Duodenal mucosa (tissue), 2 donors: ENCODE measurements at regions not wholly inside any gene's neighbourhood (a gene's known extent, or its start where the extent isn't known, plus 50 kb on each side); places are given as distances from the start of the nearest gene placed in this dataset.

Source experiments
- H3K27ac ChIP-seq: one replicate; pipeline ENCODE4 v1.7.0; 2013; ENCODE audit warnings: low read depth, low read length
- H3K27me3 ChIP-seq, 2 donors: one replicate each; pipeline ENCODE4 v1.7.0; 2013; ENCODE audit warnings: low read length in 2 of 2, control low read depth in 1 of 2; ENCODE audit not compliant: insufficient read depth in 2 of 2, control insufficient read depth in 1 of 2
- H3K36me3 ChIP-seq, 2 donors: one replicate each; pipeline ENCODE4 v1.7.0; 2013; ENCODE audit warnings: low read length in 2 of 2, control low read depth in 1 of 2; ENCODE audit not compliant: insufficient read depth in 2 of 2, control insufficient read depth in 1 of 2
- H3K4me1 ChIP-seq, 2 donors: one replicate each; pipeline ENCODE4 v1.7.0; 2013; ENCODE audit warnings: low read length in 2 of 2, control low read depth in 1 of 2; ENCODE audit not compliant: insufficient read depth in 2 of 2, control insufficient read depth in 1 of 2
- H3K4me3 ChIP-seq, 2 donors: one replicate each; pipeline ENCODE4 v1.7.0; 2013; ENCODE audit warnings: low read length in 2 of 2, low read depth in 1 of 2
- H3K9ac ChIP-seq, 2 donors: one replicate each; pipeline ENCODE4 v1.7.0; 2013; ENCODE audit warnings: low read length in 2 of 2, low read depth in 1 of 2
- H3K9me3 ChIP-seq, 2 donors: one replicate each; pipeline ENCODE4 v1.7.0; 2013; ENCODE audit warnings: low read length in 2 of 2, control low read depth in 1 of 2; ENCODE audit not compliant: control insufficient read depth in 1 of 2

- Histone ChIP-seq H3K27me3 (peaks cover 0 to 2% of the 10 kb centered on the region in 2 donors), H3K9me3 (no peaks in the 10 kb centered on the region), H3K4me1 (no peaks in the 10 kb centered on the region), H3K27ac (no peak overlapping the region), H3K4me3 (no peak overlapping the region), H3K36me3 (no peaks in the 10 kb centered on the region), H3K9ac (no peak overlapping the region)
Observed at GRCh38 chr20:56689318-56689717, 60.2 kb downstream of the TFAP2C start.

DNA sequence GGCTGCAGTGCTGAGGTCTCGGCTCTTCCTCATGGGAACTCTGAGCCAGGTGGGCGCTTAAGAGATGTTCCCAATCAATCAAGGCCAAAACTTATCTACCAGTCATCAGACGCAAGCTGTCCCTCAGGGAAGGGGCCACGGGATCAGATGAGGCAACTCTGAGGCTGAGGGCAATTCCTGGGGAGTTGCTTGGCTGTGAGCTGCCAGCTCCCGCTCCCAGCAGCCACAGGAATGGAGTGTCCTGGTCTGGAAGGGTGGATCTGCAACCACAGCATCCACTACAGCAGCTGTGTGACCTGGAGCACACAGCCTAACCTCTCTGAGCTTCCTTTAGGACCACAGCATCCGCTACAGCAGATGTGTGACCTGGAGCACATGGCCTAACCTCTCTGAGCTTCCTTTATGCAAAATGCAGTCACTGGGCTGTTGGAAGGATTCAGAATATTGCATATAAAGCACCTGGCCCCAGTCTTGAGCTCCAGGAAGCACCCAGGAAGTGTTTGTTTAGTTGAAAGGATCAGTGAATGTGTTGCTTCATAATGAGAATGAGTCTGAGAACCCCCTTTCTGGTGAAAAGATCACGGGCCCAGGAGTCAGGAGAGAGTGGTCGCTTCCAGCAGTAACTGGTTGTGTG is 60.9 kb downstream of the TFAP2C start:
- Histone ChIP-seq H3K27ac (no peak overlapping the region), H3K4me1 (no peaks in the 10 kb centered on the region), H3K9ac (no peak overlapping the region), H3K27me3 (peaks cover 0 to 2% of the 10 kb centered on the region in 2 donors), H3K4me3 (no peak overlapping the region), H3K36me3 (no peaks in the 10 kb centered on the region), H3K9me3 (no peaks in the 10 kb centered on the region)

GRCh38 chr20:56690531-56691175 is 61.5 kb downstream of the TFAP2C start:
- no peak overlapping the region for H3K9ac ChIP-seq
- no peaks in the 10 kb centered on the region for H3K9me3 ChIP-seq
- H3K4me1 ChIP-seq, result no peaks in the 10 kb centered on the region
- H3K27me3 ChIP-seq, result peaks cover 0 to 1% of the 10 kb centered on the region in 2 donors
- H3K36me3 ChIP-seq, result no peaks in the 10 kb centered on the region
- H3K4me3 ChIP-seq, result no peak overlapping the region
- H3K27ac ChIP-seq, result no peak overlapping the region

GRCh38 chr20:56691325-56691998 is 62.4 kb downstream of the TFAP2C start:
- Histone ChIP-seq H3K9me3 (no peaks in the 10 kb centered on the region), H3K4me1 (no peaks in the 10 kb centered on the region), H3K27me3 (no peaks in the 10 kb centered on the region), H3K4me3 (no peak overlapping the region), H3K27ac (no peak overlapping the region), H3K9ac (no peak overlapping the region), H3K36me3 (no peaks in the 10 kb centered on the region)

DNA sequence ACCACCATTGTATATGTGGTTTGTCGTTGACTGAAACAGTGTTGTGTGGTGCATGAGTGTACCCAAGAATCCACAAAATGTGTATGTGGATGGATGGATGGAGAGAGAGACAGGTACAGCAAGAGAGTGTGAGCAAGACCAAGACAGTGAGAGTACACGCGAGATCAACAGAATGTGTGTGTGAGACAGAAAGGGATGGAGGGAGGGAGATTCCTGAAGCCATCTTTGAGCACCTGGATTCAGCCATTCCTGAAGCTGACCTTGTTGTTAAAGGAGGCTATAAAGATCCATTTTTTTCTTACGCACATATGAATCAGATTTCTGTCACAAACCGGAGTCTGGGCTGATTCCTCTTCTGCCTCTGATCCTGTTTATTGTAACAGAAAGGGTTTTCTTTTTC is 64.1 kb downstream of the TFAP2C start:
- Histone ChIP-seq H3K27me3 (no peaks in the 10 kb centered on the region), H3K36me3 (no peaks in the 10 kb centered on the region), H3K4me3 (no peak overlapping the region), H3K27ac (no peak overlapping the region), H3K9me3 (no peaks in the 10 kb centered on the region), H3K4me1 (no peaks in the 10 kb centered on the region), H3K9ac (no peak overlapping the region)

DNA sequence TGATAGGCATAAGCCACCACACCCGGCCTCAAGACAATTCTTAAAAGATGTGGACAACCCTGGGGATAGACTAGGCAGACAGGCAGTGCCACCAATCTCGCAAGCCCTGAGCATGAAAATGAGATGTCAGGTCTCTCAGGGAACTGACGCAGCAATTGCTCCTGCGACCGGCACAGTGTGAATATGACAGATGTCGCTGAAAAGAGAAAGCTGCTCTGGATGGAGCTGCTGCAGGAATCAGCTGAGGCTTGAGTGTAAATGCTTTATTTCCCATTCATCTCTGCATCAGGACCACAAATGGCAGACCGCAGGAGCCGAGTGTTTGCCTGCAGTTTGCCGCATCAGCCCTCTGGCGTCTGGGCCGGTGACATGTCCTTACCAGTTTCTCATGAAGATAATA is 68.4 kb downstream of the TFAP2C start:
- no peaks in the 10 kb centered on the region for H3K27me3 ChIP-seq

DNA sequence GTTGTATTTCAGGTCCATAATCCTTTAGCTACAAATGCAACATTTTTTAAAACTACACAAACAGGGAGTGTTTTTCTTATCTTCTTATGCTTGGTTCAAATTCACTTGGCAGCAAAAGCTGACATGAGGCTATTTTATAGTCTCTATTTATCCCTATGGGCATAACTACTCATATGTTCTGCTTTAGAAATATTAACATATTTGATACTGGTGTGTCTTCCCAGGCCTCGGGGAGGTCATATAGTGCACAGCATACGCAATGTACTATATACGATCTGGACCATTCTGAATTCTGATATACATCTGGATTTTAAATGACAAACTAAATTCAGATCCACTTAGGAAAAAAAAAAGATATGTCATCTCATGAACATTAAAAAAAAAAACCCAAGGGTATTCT is 69.2 kb downstream of the TFAP2C start:
- H3K27ac ChIP-seq, result no peak overlapping the region
- H3K27me3 ChIP-seq, result no peaks in the 10 kb centered on the region
- no peak overlapping the region for H3K4me3 ChIP-seq
- no peaks in the 10 kb centered on the region for H3K9me3 ChIP-seq
- no peaks in the 10 kb centered on the region for H3K4me1 ChIP-seq
- no peaks in the 10 kb centered on the region for H3K36me3 ChIP-seq
- H3K9ac ChIP-seq, result no peak overlapping the region

More for the DNA sequence above, 68.4 kb downstream of the TFAP2C start:
- Histone ChIP-seq H3K4me1 (no peaks in the 10 kb centered on the region), H3K27ac (no peak overlapping the region), H3K36me3 (no peaks in the 10 kb centered on the region), H3K4me3 (no peak overlapping the region), H3K9ac (no peak overlapping the region), H3K9me3 (no peaks in the 10 kb centered on the region)

DNA sequence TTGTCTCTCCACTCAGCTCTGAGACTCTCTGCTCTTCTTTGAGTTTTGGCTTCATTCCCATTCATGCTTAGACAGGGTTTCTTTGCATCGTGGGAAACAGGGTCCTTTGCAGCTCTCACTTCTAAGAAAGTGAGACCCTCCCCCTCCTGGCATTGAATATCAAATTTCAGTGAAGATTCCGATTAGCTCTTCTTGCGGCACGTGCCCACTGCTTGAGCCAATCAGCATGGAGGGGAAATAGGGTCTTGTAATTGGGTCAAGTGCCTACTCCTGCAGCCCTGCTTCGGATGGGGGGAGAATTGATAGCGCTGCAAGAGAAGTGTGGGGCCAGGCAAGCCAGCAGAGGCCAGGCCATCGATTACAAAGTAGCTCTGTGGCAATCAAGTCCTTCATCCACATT is 69.6 kb downstream of the TFAP2C start:
- Histone ChIP-seq H3K36me3 (no peaks in the 10 kb centered on the region), H3K27me3 (no peaks in the 10 kb centered on the region), H3K9ac (no peak overlapping the region), H3K27ac (no peak overlapping the region), H3K9me3 (no peaks in the 10 kb centered on the region), H3K4me3 (no peak overlapping the region), H3K4me1 (no peaks in the 10 kb centered on the region)

- Histone ChIP-seq H3K27me3 (no peaks in the 10 kb centered on the region), H3K27ac (no peak overlapping the region), H3K9me3 (no peaks in the 10 kb centered on the region), H3K36me3 (no peaks in the 10 kb centered on the region), H3K4me3 (no peak overlapping the region), H3K9ac (no peak overlapping the region), H3K4me1 (no peaks in the 10 kb centered on the region)
Observed at GRCh38 chr20:56702931-56703840, 74.1 kb downstream of the TFAP2C start.
